HK-2 (cell line): ENCODE measurements at regions not wholly inside any gene's neighbourhood (a gene's known extent, or its start where the extent isn't known, plus 50 kb on each side); places are given as distances from the start of the nearest gene placed in this dataset.

ENCODE experiments used
- DNase-seq: peaks from one replicate; pipeline ENCODE4 v3.0.0-alpha.2; 2018; ENCODE audit not compliant: unreplicated experiment

GRCh38 chr7:106420210-106420609, 135.4 kb upstream of the NAMPT start:
- no peak for DNase-seq

- no peak for DNase-seq
Observed at GRCh38 chr7:106419455-106420182, 134.8 kb upstream of the NAMPT start.

GRCh38 chr7:106418526-106418925, 133.7 kb upstream of the NAMPT start:
- DNase-seq = no peak

DNA sequence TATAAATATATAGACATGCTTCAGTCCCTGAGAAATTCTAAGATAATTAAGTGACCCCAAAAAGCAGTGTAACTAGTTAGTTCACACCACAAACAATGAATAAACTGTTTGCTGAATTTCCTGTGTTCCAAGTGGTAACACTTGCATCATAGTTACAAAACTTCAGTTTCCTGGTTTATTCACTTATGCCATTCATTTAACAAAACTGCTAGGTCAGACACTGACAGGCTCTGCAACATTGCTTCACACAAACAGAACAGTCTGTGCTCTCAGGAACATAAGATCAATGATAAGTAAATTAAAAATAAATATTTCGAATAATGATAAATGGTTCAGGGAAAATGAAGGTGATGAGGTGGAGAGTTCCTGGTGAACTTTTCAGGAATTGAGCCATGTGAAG, 133.3 kb upstream of the NAMPT start:
- DNase-seq = no peak

DNA sequence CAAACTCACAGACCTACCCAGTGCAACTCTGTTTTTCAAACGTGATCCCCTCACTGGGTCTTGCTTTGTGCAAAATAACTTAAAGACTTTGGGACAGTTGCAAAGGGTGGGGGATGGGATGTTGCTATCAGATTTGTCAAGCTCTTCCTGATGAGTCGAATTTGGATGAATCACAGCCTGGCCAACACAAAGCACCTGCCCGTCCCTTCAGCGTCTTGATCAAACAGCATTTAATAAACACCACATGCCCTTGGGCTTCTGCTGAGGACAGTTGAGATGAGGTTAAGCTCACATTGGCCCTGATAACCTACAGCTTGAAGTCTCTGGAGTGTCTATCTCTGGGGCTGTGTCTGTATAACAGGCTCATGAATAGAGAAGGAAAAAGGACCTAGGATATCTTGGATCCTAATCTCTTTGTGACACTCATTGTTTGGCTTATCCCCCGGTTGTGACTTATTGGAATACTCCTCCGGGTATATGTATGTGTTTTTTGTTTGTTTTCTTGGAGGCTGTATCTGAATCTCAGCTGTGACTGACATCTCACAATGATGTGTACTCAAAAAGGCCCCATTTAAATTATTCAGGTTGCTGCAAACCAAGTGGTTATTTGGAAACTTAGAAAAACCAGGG, 132.6 kb upstream of the NAMPT start:
- no peak for DNase-seq

- DNase-seq = no peak
Observed at GRCh38 chr7:106416430-106416829, 131.6 kb upstream of the NAMPT start.

DNA sequence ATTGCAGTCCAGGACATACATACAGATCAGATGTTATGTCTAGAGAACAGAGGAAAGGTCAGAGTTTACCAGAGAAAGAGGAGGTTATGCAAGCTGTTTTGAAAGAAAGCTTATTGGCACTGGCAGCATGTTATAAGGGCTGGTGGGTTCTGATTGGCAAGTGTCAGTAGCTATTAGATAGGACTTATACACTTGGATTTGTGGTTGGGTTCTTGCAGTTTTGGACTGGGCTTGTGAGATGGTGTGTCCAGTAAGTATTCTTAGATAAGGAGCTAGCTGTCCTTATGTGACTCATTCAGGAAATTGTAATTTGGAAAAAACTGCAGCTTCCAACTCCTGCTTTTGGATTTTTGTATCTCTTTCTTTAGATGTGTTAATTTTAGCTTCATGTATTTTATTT, 130.7 kb upstream of the NAMPT start:
- no peak for DNase-seq

- no peak for DNase-seq
Observed at GRCh38 chr7:106413446-106413845, 128.7 kb upstream of the NAMPT start.

DNA sequence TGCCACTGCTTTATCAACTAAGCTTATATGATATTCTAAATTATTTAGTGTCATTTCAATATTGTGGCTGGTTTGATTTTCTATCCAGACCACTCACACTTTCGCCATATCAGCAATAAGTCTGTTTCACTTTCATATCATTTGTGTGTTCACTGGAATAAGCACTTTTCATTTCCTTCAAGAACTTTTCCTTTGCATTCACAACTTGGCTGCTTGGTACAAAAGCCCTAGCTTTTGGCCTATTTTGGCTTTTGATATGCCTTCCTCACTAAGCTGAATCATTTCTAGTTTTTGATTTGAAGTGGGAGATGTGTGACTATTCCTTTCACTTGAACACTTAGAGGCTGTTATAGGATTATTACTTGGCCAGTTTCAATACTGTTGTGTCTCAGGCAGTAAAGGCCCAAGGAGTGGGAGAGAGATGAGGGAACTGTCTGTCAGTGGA, 120.9 kb upstream of the NAMPT start:
- no peak for DNase-seq

DNA sequence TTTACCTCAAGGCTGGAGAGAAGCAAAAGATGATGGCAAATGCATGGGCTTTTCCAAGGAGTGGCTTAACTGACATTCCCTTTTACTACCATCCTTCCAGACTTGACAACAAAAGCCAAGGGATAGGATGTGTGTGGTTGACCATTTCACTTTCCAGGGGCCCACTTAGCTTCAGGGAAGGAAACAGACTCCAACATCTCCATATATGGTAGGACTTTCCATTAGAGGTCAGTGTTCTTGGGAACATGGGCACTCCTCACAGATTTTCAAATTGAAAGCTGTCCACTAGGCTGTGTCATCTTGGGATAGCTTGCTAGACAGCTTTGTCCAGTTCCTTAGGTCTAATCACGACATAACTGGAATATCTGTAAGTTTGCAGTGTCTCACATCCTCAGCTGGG, 118.1 kb upstream of the NAMPT start:
- no peak for DNase-seq

DNA sequence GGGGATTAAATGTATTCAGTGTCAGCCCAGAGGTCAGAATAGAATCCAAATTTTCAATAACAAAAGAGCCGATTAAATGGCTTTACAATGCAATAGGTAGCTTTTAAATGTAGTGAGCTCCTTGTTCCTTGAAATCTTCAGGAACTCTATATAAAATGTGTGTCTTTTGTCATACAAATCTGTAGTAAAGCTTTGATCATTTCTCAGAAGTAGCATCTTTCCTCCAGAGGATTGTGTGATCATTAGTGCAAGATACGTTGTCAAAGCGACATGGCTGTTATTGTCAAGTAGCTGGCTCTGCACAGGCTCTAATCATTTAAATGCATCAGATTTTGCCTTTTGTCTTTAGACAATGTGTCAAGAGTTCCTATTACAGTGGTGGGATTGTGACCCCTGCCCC, 116.1 kb upstream of the NAMPT start:
- no peak for DNase-seq

GRCh38 chr7:106398786-106399185, 114.0 kb upstream of the NAMPT start:
- no peak for DNase-seq

GRCh38 chr7:106397994-106398393, 113.2 kb upstream of the NAMPT start:
- DNase-seq = no peak

- no peak for DNase-seq
Observed at GRCh38 chr7:106394526-106394925, 109.7 kb upstream of the NAMPT start.

DNA sequence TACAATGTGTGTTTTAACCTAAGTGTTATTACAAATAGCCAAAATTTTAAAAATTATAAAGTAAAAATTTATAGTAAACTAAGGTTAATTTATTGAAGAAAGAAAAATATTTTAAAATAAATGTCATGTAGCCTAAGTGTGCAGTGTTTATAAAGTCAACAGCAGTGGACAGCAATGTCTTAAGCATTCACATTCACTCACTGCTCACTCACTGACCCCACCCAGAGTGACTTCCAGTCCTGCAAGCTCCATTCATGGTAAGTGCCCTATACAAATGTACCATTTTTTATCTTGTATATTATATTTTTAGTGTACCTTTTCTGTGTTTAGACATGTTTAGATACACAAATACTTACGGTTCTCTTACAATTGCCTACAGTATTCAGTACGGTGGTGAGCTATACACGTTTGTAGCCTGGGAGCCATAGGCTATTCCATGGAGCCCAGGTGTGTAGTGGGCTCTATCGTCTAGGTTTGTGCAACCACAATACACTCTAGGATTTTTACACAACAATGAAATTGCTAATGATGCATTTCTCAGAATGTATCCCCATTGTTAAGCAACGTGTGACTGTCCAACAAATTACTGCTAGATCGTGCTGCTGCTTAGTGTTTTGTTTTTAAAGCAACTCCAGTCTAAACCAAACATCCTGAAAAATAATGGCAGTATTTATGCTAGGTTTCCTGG, 108.9 kb upstream of the NAMPT start:
- no peak for DNase-seq

GRCh38 chr7:106392590-106392989, 107.8 kb upstream of the NAMPT start:
- DNase-seq = no peak

GRCh38 chr7:106392144-106392543, 107.4 kb upstream of the NAMPT start:
- DNase-seq = no peak

DNA sequence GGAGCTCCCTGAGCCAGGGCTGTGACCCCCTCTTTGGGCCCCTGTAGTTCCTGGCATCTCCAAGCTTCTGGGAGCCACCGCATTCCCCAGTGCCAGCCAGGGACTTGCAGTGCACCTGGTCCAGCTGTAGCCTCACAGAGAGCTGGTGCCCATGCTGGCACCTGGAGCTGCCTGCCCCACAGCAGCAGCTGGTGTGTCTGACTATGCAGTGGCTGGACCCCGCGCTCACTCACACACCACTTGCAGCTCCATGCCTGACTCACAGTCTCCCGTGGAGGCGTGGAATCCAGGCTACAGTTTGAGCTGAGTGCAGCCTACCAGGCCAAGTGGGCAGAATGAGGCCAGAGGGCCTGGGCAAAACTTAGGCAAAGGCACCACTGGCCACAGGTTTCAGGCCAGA, 102.2 kb upstream of the NAMPT start:
- no peak for DNase-seq

DNA sequence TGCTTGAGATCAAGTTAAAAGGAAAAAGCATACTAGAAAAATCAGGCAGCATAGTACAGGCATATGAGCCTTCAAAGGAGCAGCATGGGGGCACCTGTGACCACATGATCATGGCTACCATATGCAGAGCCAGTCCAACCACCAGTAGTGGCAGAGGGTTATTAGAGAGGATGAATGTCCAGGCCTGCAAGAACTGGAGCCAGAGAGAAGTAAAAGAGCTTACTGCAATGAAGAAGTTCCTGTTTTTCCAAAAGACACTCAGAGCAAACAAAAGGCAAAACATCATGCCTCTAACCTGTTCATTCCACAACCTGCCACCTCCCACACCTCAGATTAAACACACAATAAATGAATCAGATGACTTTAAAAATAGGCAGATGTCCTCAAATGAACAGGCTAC, 99.6 kb upstream of the NAMPT start:
- no peak for DNase-seq

- no peak for DNase-seq
Observed at GRCh38 chr7:106382929-106383328, 98.1 kb upstream of the NAMPT start.

DNA sequence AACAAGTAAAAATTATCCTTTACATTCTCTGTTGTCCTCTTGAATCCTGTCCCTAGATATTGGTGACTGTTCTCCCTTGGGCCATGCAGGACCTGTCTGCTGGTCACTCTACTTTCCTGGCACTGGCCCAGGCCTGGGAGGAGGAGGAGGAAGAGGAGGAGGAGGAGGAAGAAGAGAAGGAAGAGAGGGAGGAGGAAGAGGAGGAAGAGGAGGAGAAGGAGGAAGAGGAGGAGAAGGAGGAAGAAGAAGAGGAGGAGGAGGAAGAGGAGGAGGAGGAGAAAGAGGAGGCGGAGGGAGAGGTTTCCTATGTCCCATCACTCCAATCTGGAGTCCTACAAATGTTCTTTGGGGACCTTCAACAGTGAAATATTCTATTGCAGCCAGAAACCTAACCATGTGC, 97.3 kb upstream of the NAMPT start:
- no peak for DNase-seq

- DNase-seq = no peak
Observed at GRCh38 chr7:106381252-106381651, 96.5 kb upstream of the NAMPT start.

DNA sequence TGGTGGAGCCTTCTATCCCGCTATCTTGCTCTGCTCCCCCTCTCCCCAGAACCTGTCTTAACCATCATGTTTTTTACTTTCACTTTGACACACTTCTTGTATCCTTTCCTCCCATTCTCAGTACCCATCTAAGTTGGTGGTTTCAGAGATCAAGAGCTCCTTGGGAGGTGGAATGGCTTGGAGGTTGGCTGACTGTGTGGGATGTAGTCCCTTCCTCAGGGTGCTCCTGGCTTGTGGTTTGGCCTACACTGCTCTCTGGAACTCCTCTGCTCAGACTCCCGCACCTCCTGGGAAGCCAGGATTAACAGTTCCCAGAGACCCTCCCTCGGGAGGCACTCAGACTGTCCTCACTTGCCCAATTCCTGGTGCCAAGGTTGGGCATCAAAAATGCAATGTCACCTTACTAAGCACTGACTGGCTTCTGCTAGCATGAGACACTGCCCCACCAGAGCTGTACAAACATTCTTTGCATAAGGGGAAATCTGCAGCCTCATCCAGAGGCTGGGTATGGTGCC, 93.1 kb upstream of the NAMPT start:
- no peak for DNase-seq
